Keratinocyte (primary cell): ENCODE measurements at regions not wholly inside any gene's neighbourhood (a gene's known extent, or its start where the extent isn't known, plus 50 kb on each side); places are given as distances from the start of the nearest gene placed in this dataset.

Experiments
- DNase-seq: peaks from one replicate; pipeline ENCODE4 v3.0.0-alpha.2; 2011; ENCODE audit warnings: low read depth, missing footprints, low spot score
- FAIRE-seq: peaks from 2 replicates; lab custom pipeline; 2011; peaks lifted over from hg19 to GRCh38; lab: Jason Lieb, UNC
- H2AFZ ChIP-seq: 2 replicates; pipeline ENCODE4 v1.6.0; 2012; ENCODE audit warnings: low read length, control low read depth, inconsistent platforms; ENCODE audit not compliant: control insufficient read depth
- H3K27ac ChIP-seq: 2 replicates; pipeline ENCODE4 v1.5.1; 2011; ENCODE audit warnings: low read length; ENCODE audit not compliant: control insufficient read depth, insufficient read depth
- H3K27me3 ChIP-seq: 3 replicates; pipeline ENCODE4 v1.6.0; 2011; ENCODE audit warnings: low read length; ENCODE audit not compliant: control insufficient read depth, insufficient read depth; ENCODE audit errors: extremely low read depth
- H3K36me3 ChIP-seq, 2 experiments: 2 replicates in 1 of 2; 3 replicates in 1 of 2; pipeline ENCODE4 v1.5.1; 2011; ENCODE audit warnings: low read length in 2 of 2, mild to moderate bottlenecking in 1 of 2; ENCODE audit not compliant: control insufficient read depth in 2 of 2, insufficient read depth in 2 of 2; ENCODE audit errors: extremely low read depth in 1 of 2
- H3K4me1 ChIP-seq: 3 replicates; pipeline ENCODE4 v1.5.1; 2011; ENCODE audit warnings: low read length; ENCODE audit not compliant: control insufficient read depth, insufficient read depth; ENCODE audit errors: extremely low read depth
- H3K4me2 ChIP-seq: 3 replicates; pipeline ENCODE4 v1.6.0; 2011; ENCODE audit warnings: low read depth, low read length; ENCODE audit not compliant: control insufficient read depth, insufficient read depth; ENCODE audit errors: extremely low read depth
- H3K4me3 ChIP-seq, 3 experiments: fragments of 200-600 bp in 1 of 3; sonication (generic) in 1 of 3; 2 replicates in 2 of 3; 3 replicates in 1 of 3; pipeline ENCODE4 v1.5.1; 2011 to 2016; ENCODE audit warnings: low read length in 3 of 3, mild to moderate bottlenecking in 3 of 3, control low read depth in 2 of 3, inconsistent platforms in 1 of 3, low read depth in 1 of 3, mixed read lengths in 1 of 3, mixed run types in 1 of 3, moderate library complexity in 1 of 3; ENCODE audit not compliant: control insufficient read depth in 2 of 3, insufficient read depth in 2 of 3; ENCODE audit errors: extremely low read depth in 1 of 3
- H3K79me2 ChIP-seq: 2 replicates; pipeline ENCODE4 v1.6.0; 2012; ENCODE audit warnings: low read length; ENCODE audit not compliant: control insufficient read depth, insufficient read depth
- H3K9ac ChIP-seq: 3 replicates; pipeline ENCODE4 v1.6.0; 2011; ENCODE audit warnings: low read length; ENCODE audit not compliant: control insufficient read depth, insufficient read depth; ENCODE audit errors: extremely low read depth
- H3K9me1 ChIP-seq: 3 replicates; pipeline ENCODE4 v1.6.0; 2011; ENCODE audit warnings: low read length; ENCODE audit not compliant: control insufficient read depth, insufficient read depth; ENCODE audit errors: extremely low read depth
- H3K9me3 ChIP-seq: 2 replicates; pipeline ENCODE4 v1.5.1; 2012; ENCODE audit warnings: low read depth, low read length; ENCODE audit not compliant: control insufficient read depth
- H4K20me1 ChIP-seq: 3 replicates; pipeline ENCODE4 v1.6.0; 2011; ENCODE audit warnings: low read length; ENCODE audit not compliant: control insufficient read depth, insufficient read depth; ENCODE audit errors: extremely low read depth
- EZH2 ChIP-seq: IDR thresholded peaks from one replicate; pipeline ENCODE4 v1.6.1; 2012; ENCODE audit warnings: inconsistent platforms, mild to moderate bottlenecking, low read length, moderate library complexity
- dilution Hi-C: fragments of 300-500 bp; cut with MboI; formaldehyde crosslinking; loops from one replicate; pipeline ENCODE4 v1.7.0; 2020; ENCODE audit warnings: low sequenced_read_pairs; ENCODE audit not compliant: extremely low pct_ligation_motif_present
- TF ChIP-seq, protein P1 (sequence below), 3 experiments: IDR thresholded peaks in 1 of 3; conservative IDR thresholded peaks in 1 of 3; optimal IDR thresholded peaks in 1 of 3; 2 replicates in 2 of 3; 3 replicates in 1 of 3; pipeline versions ENCODE3 to v1.5.1; 2011; ENCODE audit warnings: low read length in 3 of 3, mild to moderate bottlenecking in 3 of 3, moderate library complexity in 2 of 3, control low read depth in 1 of 3, inconsistent platforms in 1 of 3; ENCODE audit not compliant: insufficient read depth in 2 of 3; ENCODE audit errors: extremely low read depth in 1 of 3

DNA sequence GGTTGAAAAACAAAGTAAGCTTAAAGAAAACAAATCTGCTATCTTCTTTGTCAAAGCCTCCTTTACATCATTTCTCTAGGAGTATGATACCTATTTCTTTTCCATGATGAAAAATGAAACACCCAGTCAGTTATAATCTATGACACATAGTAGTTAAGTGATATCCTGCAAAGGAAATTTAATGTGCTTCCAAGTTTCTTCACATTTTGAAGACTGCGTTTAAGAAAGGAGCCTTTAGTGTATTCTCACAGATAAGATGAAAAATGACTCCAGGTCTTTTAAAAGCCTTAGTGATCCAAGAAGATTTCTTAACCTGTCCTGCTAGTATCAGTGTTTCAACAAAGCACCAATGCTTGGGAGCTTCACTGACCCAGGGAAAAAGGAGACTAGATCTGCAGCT, 356.7 kb downstream of the CCDC85A start:
- DNase-seq (no peak), FAIRE-seq (no peak)
- no peaks in the 10 kb centered on the region for H3K79me2 ChIP-seq
- no peak overlapping the region for H3K9ac ChIP-seq
- no peaks in the 10 kb centered on the region for H3K9me3 ChIP-seq
- no peak overlapping the region for H3K4me2 ChIP-seq
- dilution Hi-C loops, result no loop called here
- TF ChIP-seq, protein P1, sequence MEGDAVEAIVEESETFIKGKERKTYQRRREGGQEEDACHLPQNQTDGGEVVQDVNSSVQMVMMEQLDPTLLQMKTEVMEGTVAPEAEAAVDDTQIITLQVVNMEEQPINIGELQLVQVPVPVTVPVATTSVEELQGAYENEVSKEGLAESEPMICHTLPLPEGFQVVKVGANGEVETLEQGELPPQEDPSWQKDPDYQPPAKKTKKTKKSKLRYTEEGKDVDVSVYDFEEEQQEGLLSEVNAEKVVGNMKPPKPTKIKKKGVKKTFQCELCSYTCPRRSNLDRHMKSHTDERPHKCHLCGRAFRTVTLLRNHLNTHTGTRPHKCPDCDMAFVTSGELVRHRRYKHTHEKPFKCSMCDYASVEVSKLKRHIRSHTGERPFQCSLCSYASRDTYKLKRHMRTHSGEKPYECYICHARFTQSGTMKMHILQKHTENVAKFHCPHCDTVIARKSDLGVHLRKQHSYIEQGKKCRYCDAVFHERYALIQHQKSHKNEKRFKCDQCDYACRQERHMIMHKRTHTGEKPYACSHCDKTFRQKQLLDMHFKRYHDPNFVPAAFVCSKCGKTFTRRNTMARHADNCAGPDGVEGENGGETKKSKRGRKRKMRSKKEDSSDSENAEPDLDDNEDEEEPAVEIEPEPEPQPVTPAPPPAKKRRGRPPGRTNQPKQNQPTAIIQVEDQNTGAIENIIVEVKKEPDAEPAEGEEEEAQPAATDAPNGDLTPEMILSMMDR (optimal IDR thresholded peaks at IDR 0.05 in 1 of 3, IDR thresholded peaks at IDR 0.05 in 1 of 3, conservative IDR thresholded peaks at IDR 0.05 in 1 of 3; ENCODE audit: extremely low read depth in 1 of 3, insufficient read depth in 2 of 3, low read length in 3 of 3), result no peak
- TF ChIP-seq EZH2, result no peak
- no peak overlapping the region for H2AFZ ChIP-seq
- H4K20me1 ChIP-seq, result no peaks in the 10 kb centered on the region
- no peaks in the 10 kb centered on the region for H3K9me1 ChIP-seq
- H3K36me3 ChIP-seq, result no peaks in the 10 kb centered on the region
- no peak overlapping the region for H3K4me3 ChIP-seq
- H3K27ac ChIP-seq, result no peak overlapping the region
- no peaks in the 10 kb centered on the region for H3K4me1 ChIP-seq
- no peaks in the 10 kb centered on the region for H3K27me3 ChIP-seq

DNA sequence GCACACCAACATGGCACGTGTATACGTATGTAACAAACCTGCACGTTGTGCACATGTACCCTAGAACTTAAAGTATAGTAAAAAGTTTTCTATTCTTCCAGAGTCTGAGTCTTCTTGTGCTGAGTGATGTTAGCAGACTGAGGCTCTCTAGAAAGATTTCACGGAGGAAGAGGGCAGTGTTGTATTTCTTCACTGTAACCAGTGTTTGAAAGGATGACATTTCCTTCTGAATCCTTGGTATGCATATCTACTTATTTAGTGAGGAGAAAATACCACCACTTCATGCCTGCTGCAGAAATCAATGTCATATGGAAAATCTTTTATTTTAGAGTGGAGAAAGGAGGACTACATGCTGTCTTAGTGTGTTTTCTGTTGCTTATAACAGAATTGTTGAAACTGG, 357.1 kb downstream of the CCDC85A start:
- no peaks in the 10 kb centered on the region for H3K79me2 ChIP-seq
- H3K4me2 ChIP-seq, result no peak overlapping the region
- dilution Hi-C loops, result no loop called here
- no peaks in the 10 kb centered on the region for H3K4me1 ChIP-seq
- H2AFZ ChIP-seq, result no peak overlapping the region
- no peaks in the 10 kb centered on the region for H3K36me3 ChIP-seq
- no peak overlapping the region for H3K27ac ChIP-seq
- FAIRE-seq, result no peak
- no peak for DNase-seq
- TF ChIP-seq, protein P1 (optimal IDR thresholded peaks at IDR 0.05 in 1 of 3, IDR thresholded peaks at IDR 0.05 in 1 of 3, conservative IDR thresholded peaks at IDR 0.05 in 1 of 3; ENCODE audit: extremely low read depth in 1 of 3, insufficient read depth in 2 of 3, low read length in 3 of 3), result no peak
- TF ChIP-seq EZH2, result no peak
- no peak overlapping the region for H3K4me3 ChIP-seq
- H3K9me1 ChIP-seq, result no peaks in the 10 kb centered on the region
- no peaks in the 10 kb centered on the region for H4K20me1 ChIP-seq
- no peaks in the 10 kb centered on the region for H3K27me3 ChIP-seq
- no peak overlapping the region for H3K9ac ChIP-seq
- no peaks in the 10 kb centered on the region for H3K9me3 ChIP-seq
